ENCODE measurements at regions not wholly inside any gene's neighbourhood (a gene's known extent, or its start where the extent isn't known, plus 50 kb on each side); places are given as distances from the start of the nearest gene placed in this dataset.
"Not testable (repeated sequence)": the region's sequence is repeated elsewhere in the genome, so short reads cannot be mapped to it uniquely, and the experiment has no call there.

GRCh38 chr4:128684016-128684415 lies 125.5 kb upstream of the JADE1 start:
- DNase-seq (ENCODE audit: low read depth in 1 of 2, low spot score in 1 of 2) = no peak
- Histone ChIP-seq H3K4me3 (no peak overlapping the region), H3K4me1 (ENCODE audit: low read depth) (no peaks in the 10 kb centered on the region), H3K27ac (no peak overlapping the region), H3K36me3 (no peaks in the 10 kb centered on the region), H3K27me3 (peaks cover 13% of the 10 kb centered on the region), H3K9me3 (ENCODE audit: low read depth) (no peaks in the 10 kb centered on the region)
- no peak for TF ChIP-seq CTCF (IDR thresholded peaks at IDR 0.05; ENCODE audit: low read depth, low read length)

- no peak for TF ChIP-seq CTCF (IDR thresholded peaks at IDR 0.05; ENCODE audit: low read depth, low read length)
- Histone ChIP-seq H3K4me1 (ENCODE audit: low read depth) (no peaks in the 10 kb centered on the region), H3K27me3 (peaks cover 13% of the 10 kb centered on the region), H3K36me3 (no peaks in the 10 kb centered on the region), H3K27ac (no peak overlapping the region), H3K4me3 (no peak overlapping the region), H3K9me3 (ENCODE audit: low read depth) (no peaks in the 10 kb centered on the region)
- DNase-seq (ENCODE audit: low read depth in 1 of 2, low spot score in 1 of 2) = no peak
Measured at GRCh38 chr4:128682942-128683666, 126.4 kb upstream of the JADE1 start.

- TF ChIP-seq CTCF (IDR thresholded peaks at IDR 0.05; ENCODE audit: low read depth, low read length) = no peak
- H3K4me3 ChIP-seq = no peak overlapping the region
- no peak for DNase-seq (ENCODE audit: low read depth in 1 of 2, low spot score in 1 of 2)
Measured at GRCh38 chr4:128676095-128676494, 133.4 kb upstream of the JADE1 start.

GRCh38 chr4:128675083-128675482 lies 134.4 kb upstream of the JADE1 start:
- TF ChIP-seq CTCF (IDR thresholded peaks at IDR 0.05; ENCODE audit: low read depth, low read length) = no peak

More at GRCh38 chr4:128676095-128676494, 133.4 kb upstream of the JADE1 start:
- H3K4me1 ChIP-seq (ENCODE audit: low read depth) = no peaks in the 10 kb centered on the region
- no peaks in the 10 kb centered on the region for H3K36me3 ChIP-seq
- no peak overlapping the region for H3K27ac ChIP-seq
- H3K9me3 ChIP-seq (ENCODE audit: low read depth) = no peaks in the 10 kb centered on the region
- H3K27me3 ChIP-seq = no peaks in the 10 kb centered on the region

GRCh38 chr4:128673159-128673558 lies 136.3 kb upstream of the JADE1 start:
- H3K27ac ChIP-seq; H3K9me3 ChIP-seq (ENCODE audit: low read depth); H3K36me3 ChIP-seq; H3K4me3 ChIP-seq; DNase-seq (ENCODE audit: low read depth in 1 of 2, low spot score in 1 of 2); H3K27me3 ChIP-seq; H3K4me1 ChIP-seq (ENCODE audit: low read depth): not testable (repeated sequence)

More at GRCh38 chr4:128675083-128675482, 134.4 kb upstream of the JADE1 start:
- H3K4me3 ChIP-seq = no peak overlapping the region
- no peaks in the 10 kb centered on the region for H3K9me3 ChIP-seq (ENCODE audit: low read depth)
- no peak overlapping the region for H3K27ac ChIP-seq
- no peak for DNase-seq (ENCODE audit: low read depth in 1 of 2, low spot score in 1 of 2)
- no peaks in the 10 kb centered on the region for H3K4me1 ChIP-seq (ENCODE audit: low read depth)
- no peaks in the 10 kb centered on the region for H3K27me3 ChIP-seq
- H3K36me3 ChIP-seq = no peaks in the 10 kb centered on the region

GRCh38 chr4:128672596-128672995 lies 136.9 kb upstream of the JADE1 start:
- not testable (repeated sequence) for H3K9me3 ChIP-seq (ENCODE audit: low read depth); H3K27me3 ChIP-seq; H3K4me3 ChIP-seq; H3K4me1 ChIP-seq (ENCODE audit: low read depth); H3K36me3 ChIP-seq; H3K27ac ChIP-seq; DNase-seq (ENCODE audit: low read depth in 1 of 2, low spot score in 1 of 2)
